KMS-11 (cell line): ENCODE measurements at regions not wholly inside any gene's neighbourhood (a gene's known extent, or its start where the extent isn't known, plus 50 kb on each side); places are given as distances from the start of the nearest gene placed in this dataset.

Source experiments
- H2AFZ ChIP-seq: fragments of 200-600 bp; sonication (generic); 2 replicates; pipeline ENCODE4 v1.6.1; 2016; ENCODE audit warnings: antibody characterized with exemption, mixed run types, low read depth
- H3K27ac ChIP-seq: fragments of 200-600 bp; sonication (generic); 2 replicates; pipeline ENCODE4 v1.6.1; 2016; ENCODE audit warnings: mild to moderate bottlenecking, mixed run types
- H3K27me3 ChIP-seq: fragments of 200-600 bp; sonication (generic); 2 replicates; pipeline ENCODE4 v1.6.1; 2017; ENCODE audit warnings: mild to moderate bottlenecking, low read depth, mixed run types, moderate library complexity; ENCODE audit not compliant: insufficient read depth
- H3K36me3 ChIP-seq: fragments of 200-600 bp; sonication (generic); 2 replicates; pipeline ENCODE4 v1.6.1; 2017; ENCODE audit warnings: mild to moderate bottlenecking, mixed run types; ENCODE audit not compliant: insufficient read depth
- H3K4me1 ChIP-seq: fragments of 200-600 bp; sonication (generic); 2 replicates; pipeline ENCODE4 v1.6.1; 2016; ENCODE audit warnings: mild to moderate bottlenecking, low read depth, mixed run types; ENCODE audit not compliant: poor library complexity, severe bottlenecking
- H3K4me2 ChIP-seq: fragments of 200-600 bp; sonication (generic); 2 replicates; pipeline ENCODE4 v1.7.0; 2016; ENCODE audit warnings: mild to moderate bottlenecking, mixed run types
- H3K4me3 ChIP-seq: fragments of 200-600 bp; sonication (generic); IDR thresholded peaks from 2 replicates; pipeline ENCODE4 v1.6.1; 2017; ENCODE audit warnings: low read depth, low read length, mixed read lengths; ENCODE audit not compliant: insufficient read depth
- H3K79me2 ChIP-seq: fragments of 200-600 bp; sonication (generic); 2 replicates; pipeline ENCODE4 v1.6.1; 2016; ENCODE audit warnings: low read depth, mixed run types; ENCODE audit not compliant: insufficient read depth
- H3K9ac ChIP-seq: fragments of 200-600 bp; sonication (generic); 2 replicates; pipeline ENCODE4 v1.6.1; 2016; ENCODE audit warnings: mild to moderate bottlenecking, mixed run types
- H4K20me1 ChIP-seq: fragments of 200-600 bp; sonication (generic); 2 replicates; pipeline ENCODE4 v1.6.1; 2016; ENCODE audit warnings: mild to moderate bottlenecking, mixed run types; ENCODE audit not compliant: insufficient read depth
- CTCF ChIP-seq: fragments of 200-600 bp; sonication (generic); conservative IDR thresholded peaks from 2 replicates; pipeline ENCODE4 v1.6.1; 2017; ENCODE audit warnings: low read depth, mild to moderate bottlenecking, antibody characterized with exemption, low read length, moderate library complexity, mixed read lengths

GRCh38 chr1:93013145-93014065 is 52.1 kb upstream of the DIPK1A start:
- Histone ChIP-seq H3K27ac (peak overlapping the region; percentile 59), H4K20me1 (no peaks in the 10 kb centered on the region), H3K4me2 (peak overlapping the region; percentile 53; the same call in 1 of the 2 replicates), H3K4me3 (no peak overlapping the region), H2AFZ (0 out of 2 replicates have a peak overlapping the region, but pooled peaks have one; percentile 47), H3K79me2 (no peaks in the 10 kb centered on the region), H3K27me3 (no peaks in the 10 kb centered on the region), H3K4me1 (peaks cover 48% of the 10 kb centered on the region), H3K36me3 (no peaks in the 10 kb centered on the region), H3K9ac (peak overlapping the region; percentile 10; the same call in 1 of the 2 replicates)
- TF ChIP-seq CTCF = no peak

GRCh38 chr1:93014168-93014567 is 52.9 kb upstream of the DIPK1A start:
- Histone ChIP-seq H2AFZ (peak overlapping the region; percentile 12; the same call in 1 of the 2 replicates), H3K4me3 (no peak overlapping the region), H3K36me3 (no peaks in the 10 kb centered on the region), H4K20me1 (no peaks in the 10 kb centered on the region), H3K4me1 (peaks cover 48% of the 10 kb centered on the region), H3K4me2 (peak overlapping the region; percentile 53), H3K27ac (peak overlapping the region; percentile 59), H3K27me3 (no peaks in the 10 kb centered on the region), H3K9ac (peak overlapping the region; percentile 10; the same call in 1 of the 2 replicates), H3K79me2 (no peaks in the 10 kb centered on the region)
- no peak for TF ChIP-seq CTCF

GRCh38 chr1:93015590-93015989 is 54.3 kb upstream of the DIPK1A start:
- no peaks in the 10 kb centered on the region for H4K20me1 ChIP-seq
- no peaks in the 10 kb centered on the region for H3K27me3 ChIP-seq
- H3K4me2 ChIP-seq = peak overlapping the region; percentile 53; the same call in 1 of the 2 replicates
- H2AFZ ChIP-seq = no peak overlapping the region
- no peaks in the 10 kb centered on the region for H3K36me3 ChIP-seq
- H3K9ac ChIP-seq = no peak overlapping the region
- peaks cover 52% of the 10 kb centered on the region for H3K4me1 ChIP-seq
- TF ChIP-seq CTCF = no peak
- H3K27ac ChIP-seq = no peak overlapping the region
- H3K79me2 ChIP-seq = no peaks in the 10 kb centered on the region
- no peak overlapping the region for H3K4me3 ChIP-seq

GRCh38 chr1:93016171-93016570 is 54.9 kb upstream of the DIPK1A start:
- no peaks in the 10 kb centered on the region for H3K36me3 ChIP-seq
- no peak overlapping the region for H2AFZ ChIP-seq
- no peak for TF ChIP-seq CTCF
- H3K4me2 ChIP-seq = peak overlapping the region; percentile 14; the same call in 1 of the 2 replicates
- no peaks in the 10 kb centered on the region for H4K20me1 ChIP-seq
- H3K79me2 ChIP-seq = no peaks in the 10 kb centered on the region
- no peak overlapping the region for H3K9ac ChIP-seq
- H3K4me3 ChIP-seq = no peak overlapping the region
- no peak overlapping the region for H3K27ac ChIP-seq
- H3K4me1 ChIP-seq = peaks cover 57% of the 10 kb centered on the region
- no peaks in the 10 kb centered on the region for H3K27me3 ChIP-seq
